Activated CD4-positive, alpha-beta memory T cell treated with anti-CD3 and anti-CD28 coated beads, Interleukin-2, amount 10 ng/mL, durations not matched to agents 7 days and 5 days (primary cell): ENCODE measurements at regions not wholly inside any gene's neighbourhood (a gene's known extent, or its start where the extent isn't known, plus 50 kb on each side); places are given as distances from the start of the nearest gene placed in this dataset.

Source experiments
- CTCF ChIA-PET: fragments of 350-600 bp; sonication (Branson Sonifier 250); formaldehyde crosslinking; loops from one replicate; lab custom pipeline; 2021; ENCODE audit warnings: antibody characterized with exemption, inconsistent platforms; lab: Charles Lee
- POLR2A ChIA-PET: fragments of 350-600 bp; sonication (Branson Sonifier 250); formaldehyde crosslinking; loops from one replicate; lab custom pipeline; 2021; ENCODE audit warnings: antibody characterized with exemption; lab: Charles Lee
- DNase-seq: peaks from one replicate; pipeline ENCODE4 v3.0.0-alpha.2; 2020
- H3K27ac Mint-ChIP-seq: one replicate; pipeline ENCODE4 v1.8.0; 2021; ENCODE audit warnings: mild to moderate bottlenecking, mixed read lengths
- H3K27me3 Mint-ChIP-seq: one replicate; pipeline ENCODE4 v1.8.0; 2021; ENCODE audit warnings: mixed read lengths
- H3K36me3 Mint-ChIP-seq: one replicate; pipeline ENCODE4 v1.8.0; 2021; ENCODE audit warnings: low read depth, mixed read lengths
- H3K4me1 Mint-ChIP-seq: one replicate; pipeline ENCODE4 v1.8.0; 2021; ENCODE audit warnings: mixed read lengths
- H3K4me3 Mint-ChIP-seq: one replicate; pipeline ENCODE4 v1.8.0; 2021; ENCODE audit warnings: mild to moderate bottlenecking, mixed read lengths
- H3K9me3 Mint-ChIP-seq: one replicate; pipeline ENCODE4 v1.8.0; 2021; ENCODE audit warnings: mixed read lengths

GRCh38 chr13:31653730-31654129 is 85.6 kb upstream of the RXFP2 start:
- ChIA-PET CTCF (no interaction called here), POLR2A (no interaction called here)
- H3K4me1 Mint-ChIP-seq, result no peaks in the 10 kb centered on the region
- H3K27ac Mint-ChIP-seq, result no peak overlapping the region
- H3K27me3 Mint-ChIP-seq, result no peaks in the 10 kb centered on the region
- H3K9me3 Mint-ChIP-seq, result no peaks in the 10 kb centered on the region
- no peak for DNase-seq
- H3K4me3 Mint-ChIP-seq, result no peak overlapping the region
- H3K36me3 Mint-ChIP-seq, result no peaks in the 10 kb centered on the region

- DNase-seq, result no peak
- Mint-ChIP-seq H3K4me1 (no peaks in the 10 kb centered on the region), H3K36me3 (no peaks in the 10 kb centered on the region), H3K4me3 (no peak overlapping the region), H3K9me3 (no peaks in the 10 kb centered on the region), H3K27ac (no peak overlapping the region), H3K27me3 (no peaks in the 10 kb centered on the region)
- CTCF ChIA-PET, result no interaction called here
- POLR2A ChIA-PET, result no interaction called here
Measured at GRCh38 chr13:31663880-31664585, 75.3 kb upstream of the RXFP2 start.

- H3K4me1 Mint-ChIP-seq, result no peaks in the 10 kb centered on the region
- no peaks in the 10 kb centered on the region for H3K27me3 Mint-ChIP-seq
- no peak for DNase-seq
- H3K27ac Mint-ChIP-seq, result no peak overlapping the region
- CTCF ChIA-PET, result no interaction called here
- H3K9me3 Mint-ChIP-seq, result no peaks in the 10 kb centered on the region
- no peaks in the 10 kb centered on the region for H3K36me3 Mint-ChIP-seq
- no peak overlapping the region for H3K4me3 Mint-ChIP-seq
- POLR2A ChIA-PET, result no interaction called here
Measured at GRCh38 chr13:31670831-31671617, 68.3 kb upstream of the RXFP2 start.

GRCh38 chr13:31674051-31674450 is 65.3 kb upstream of the RXFP2 start:
- Mint-ChIP-seq H3K4me3 (no peak overlapping the region), H3K4me1 (no peaks in the 10 kb centered on the region), H3K27ac (no peak overlapping the region), H3K9me3 (no peaks in the 10 kb centered on the region), H3K36me3 (no peaks in the 10 kb centered on the region), H3K27me3 (no peaks in the 10 kb centered on the region)
- no peak for DNase-seq
- ChIA-PET POLR2A (no interaction called here), CTCF (no interaction called here)

GRCh38 chr13:31675440-31675953 is 63.8 kb upstream of the RXFP2 start:
- Mint-ChIP-seq H3K9me3 (no peaks in the 10 kb centered on the region), H3K36me3 (no peaks in the 10 kb centered on the region), H3K27me3 (no peaks in the 10 kb centered on the region), H3K4me1 (no peaks in the 10 kb centered on the region), H3K4me3 (no peak overlapping the region), H3K27ac (no peak overlapping the region)
- POLR2A ChIA-PET, result no interaction called here
- CTCF ChIA-PET, result no interaction called here
- DNase-seq, result no peak

- Mint-ChIP-seq H3K4me3 (no peak overlapping the region), H3K27ac (no peak overlapping the region)
Measured at GRCh38 chr13:31681133-31681532, 58.2 kb upstream of the RXFP2 start.

GRCh38 chr13:31684466-31684865 is 54.9 kb upstream of the RXFP2 start:
- no peaks in the 10 kb centered on the region for H3K4me1 Mint-ChIP-seq
- peaks cover 1% of the 10 kb centered on the region for H3K27me3 Mint-ChIP-seq
- CTCF ChIA-PET, result no interaction called here
- POLR2A ChIA-PET, result no interaction called here
- DNase-seq, result no peak
- H3K27ac Mint-ChIP-seq, result no peak overlapping the region
- no peaks in the 10 kb centered on the region for H3K9me3 Mint-ChIP-seq
- H3K36me3 Mint-ChIP-seq, result no peaks in the 10 kb centered on the region
- H3K4me3 Mint-ChIP-seq, result no peak overlapping the region

More at GRCh38 chr13:31681133-31681532, 58.2 kb upstream of the RXFP2 start:
- CTCF ChIA-PET, result no interaction called here
- DNase-seq, result no peak
- no peaks in the 10 kb centered on the region for H3K36me3 Mint-ChIP-seq
- H3K27me3 Mint-ChIP-seq, result no peaks in the 10 kb centered on the region
- H3K4me1 Mint-ChIP-seq, result no peaks in the 10 kb centered on the region
- POLR2A ChIA-PET, result no interaction called here
- H3K9me3 Mint-ChIP-seq, result no peaks in the 10 kb centered on the region

- no peak overlapping the region for H3K4me3 Mint-ChIP-seq
- H3K36me3 Mint-ChIP-seq, result no peaks in the 10 kb centered on the region
- no peak overlapping the region for H3K27ac Mint-ChIP-seq
- H3K9me3 Mint-ChIP-seq, result no peaks in the 10 kb centered on the region
- no peak for DNase-seq
- no peaks in the 10 kb centered on the region for H3K4me1 Mint-ChIP-seq
- ChIA-PET POLR2A (no interaction called here), CTCF (no interaction called here)
- H3K27me3 Mint-ChIP-seq, result peaks cover 1% of the 10 kb centered on the region
Measured at GRCh38 chr13:31686670-31687425, 52.5 kb upstream of the RXFP2 start.
